ENCODE measurements at regions not wholly inside any gene's neighbourhood (a gene's known extent, or its start where the extent isn't known, plus 50 kb on each side); places are given as distances from the start of the nearest gene placed in this dataset.

GRCh38 chr2:58441643-58442042 is 200.5 kb upstream of the FANCL start:
- no peak for DNase-seq (ENCODE audit: low read depth)
- H3K4me3 ChIP-seq (ENCODE audit: low read depth, low read length), result no peak overlapping the region
- TF ChIP-seq CTCF (IDR thresholded peaks at IDR 0.05; ENCODE audit: insufficient read depth, low read length), result no peak

- H3K4me3 ChIP-seq (ENCODE audit: low read depth, low read length), result no peak overlapping the region
- no peak for TF ChIP-seq CTCF (IDR thresholded peaks at IDR 0.05; ENCODE audit: insufficient read depth, low read length)
- DNase-seq (ENCODE audit: low read depth), result no peak
These were observed 195.7 kb upstream of the FANCL start for GRCh38 chr2:58436872-58437271.

GRCh38 chr2:58435246-58435645 is 194.1 kb upstream of the FANCL start:
- no peak for TF ChIP-seq CTCF (IDR thresholded peaks at IDR 0.05; ENCODE audit: insufficient read depth, low read length)
- DNase-seq (ENCODE audit: low read depth), result no peak
- H3K4me3 ChIP-seq (ENCODE audit: low read depth, low read length), result no peak overlapping the region

GRCh38 chr2:58434692-58435091 is 193.6 kb upstream of the FANCL start:
- no peak for TF ChIP-seq CTCF (IDR thresholded peaks at IDR 0.05; ENCODE audit: insufficient read depth, low read length)
- H3K4me3 ChIP-seq (ENCODE audit: low read depth, low read length), result no peak overlapping the region
- no peak for DNase-seq (ENCODE audit: low read depth)

- no peak for TF ChIP-seq CTCF (IDR thresholded peaks at IDR 0.05; ENCODE audit: insufficient read depth, low read length)
- no peak for DNase-seq (ENCODE audit: low read depth)
- no peak overlapping the region for H3K4me3 ChIP-seq (ENCODE audit: low read depth, low read length)
These were observed 191.5 kb upstream of the FANCL start for GRCh38 chr2:58432491-58433170.

GRCh38 chr2:58429014-58429875 is 188.1 kb upstream of the FANCL start:
- H3K4me3 ChIP-seq (ENCODE audit: low read depth, low read length), result no peak overlapping the region
- DNase-seq (ENCODE audit: low read depth), result no peak

More at GRCh38 chr2:58429014-58429875, 188.1 kb upstream of the FANCL start:
- TF ChIP-seq CTCF (IDR thresholded peaks at IDR 0.05; ENCODE audit: insufficient read depth, low read length), result no peak

All from fibroblast of the aortic adventitia (primary cell).